Liver (tissue), 8 donors: ENCODE measurements at regions not wholly inside any gene's neighbourhood (a gene's known extent, or its start where the extent isn't known, plus 50 kb on each side); places are given as distances from the start of the nearest gene placed in this dataset.

Experiments
- DNase-seq: peaks from one replicate; pipeline ENCODE4 v3.0.0-alpha.2; 2017; ENCODE audit warnings: low spot score
- H3K27ac ChIP-seq, 2 donors: one replicate each; pipeline ENCODE4 v1.7.0; 2013; ENCODE audit warnings: inconsistent platforms in 2 of 2, low read length in 2 of 2, control low read depth in 1 of 2, low read depth in 1 of 2, mild to moderate bottlenecking in 1 of 2
- H3K27me3 ChIP-seq, 4 donors: one replicate each; pipeline versions ENCODE4 v1.6.1 to v1.7.0; 2013; ENCODE audit warnings: low read length in 3 of 4, inconsistent platforms in 1 of 4, mild to moderate bottlenecking in 1 of 4, moderate library complexity in 1 of 4; ENCODE audit not compliant: control insufficient read depth in 4 of 4, insufficient read depth in 4 of 4
- H3K36me3 ChIP-seq, 4 donors: one replicate each; pipeline versions ENCODE4 v1.6.1 to v1.7.0; 2013; ENCODE audit warnings: low read length in 3 of 4, mild to moderate bottlenecking in 3 of 4, low read depth in 1 of 4, moderate library complexity in 1 of 4; ENCODE audit not compliant: control insufficient read depth in 4 of 4, insufficient read depth in 3 of 4
- H3K4me1 ChIP-seq, 4 donors: one replicate each; pipeline versions ENCODE4 v1.6.1 to v1.7.0; 2013; ENCODE audit warnings: low read length in 3 of 4, mild to moderate bottlenecking in 3 of 4, moderate library complexity in 1 of 4; ENCODE audit not compliant: control insufficient read depth in 4 of 4, insufficient read depth in 4 of 4
- H3K4me3 ChIP-seq, 3 donors: one replicate each; pipeline versions ENCODE4 v1.6.1 to v1.7.0; 2013; ENCODE audit warnings: low read length in 3 of 3, control low read depth in 1 of 3, low read depth in 1 of 3, mild to moderate bottlenecking in 1 of 3
- H3K9ac ChIP-seq, 2 donors: one replicate each; pipeline ENCODE4 v1.7.0; 2013; ENCODE audit warnings: low read length in 2 of 2, mild to moderate bottlenecking in 2 of 2, moderate library complexity in 2 of 2, control low read depth in 1 of 2, low read depth in 1 of 2
- H3K9me3 ChIP-seq, 4 donors: one replicate each; pipeline versions ENCODE4 v1.6.1 to v1.7.0; 2013; ENCODE audit warnings: low read length in 3 of 4; ENCODE audit not compliant: control insufficient read depth in 4 of 4
- ATF3 ChIP-seq: IDR thresholded peaks from 2 replicates; pipeline ENCODE4 v1.6.1; 2016; ENCODE audit warnings: antibody characterized with exemption
- CTCF ChIP-seq: fragments of 150-350 bp; IDR thresholded peaks from 2 replicates; pipeline ENCODE4 v1.5.1; 2017; ENCODE audit warnings: improper control_type of control experiment, low read depth, low read length; ENCODE audit not compliant: missing input control
- EGR1 ChIP-seq, 2 donors: IDR thresholded peaks; 2 replicates each; pipeline ENCODE4 v1.6.1; 2016 to 2018; ENCODE audit warnings: antibody characterized with exemption in 2 of 2, low read depth in 2 of 2
- FOXA1 ChIP-seq: IDR thresholded peaks from 2 replicates; pipeline ENCODE4 v1.6.1; 2016; ENCODE audit warnings: antibody characterized with exemption
- FOXA2 ChIP-seq: IDR thresholded peaks from 2 replicates; pipeline ENCODE4 v1.6.1; 2016; ENCODE audit warnings: antibody characterized with exemption
- GABPA ChIP-seq, 2 donors: IDR thresholded peaks in 1 of 2; conservative IDR thresholded peaks in 1 of 2; 2 replicates each; pipeline ENCODE4 v1.6.1; 2016; ENCODE audit warnings: antibody characterized with exemption in 2 of 2, mild to moderate bottlenecking in 1 of 2, moderate library complexity in 1 of 2
- HNF4A ChIP-seq, 2 donors: conservative IDR thresholded peaks; 2 replicates each; pipeline ENCODE4 v1.6.1; 2016; ENCODE audit warnings: antibody characterized with exemption in 2 of 2, mild to moderate bottlenecking in 2 of 2
- HNF4G ChIP-seq: IDR thresholded peaks from 2 replicates; pipeline ENCODE4 v1.6.1; 2016; ENCODE audit warnings: antibody characterized with exemption
- NR2F2 ChIP-seq: IDR thresholded peaks from 2 replicates; pipeline ENCODE4 v1.6.1; 2016; ENCODE audit warnings: antibody characterized with exemption
- RAD21 ChIP-seq, 2 donors: IDR thresholded peaks; 2 replicates each; pipeline ENCODE4 v1.6.1; 2016; ENCODE audit warnings: antibody characterized with exemption in 2 of 2, mild to moderate bottlenecking in 2 of 2
- REST ChIP-seq: IDR thresholded peaks from 2 replicates; pipeline ENCODE4 v1.6.1; 2016; ENCODE audit warnings: antibody characterized with exemption, mild to moderate bottlenecking
- RXRA ChIP-seq, 2 donors: IDR thresholded peaks; 2 replicates each; pipeline ENCODE4 v1.6.1; 2017 to 2018; ENCODE audit warnings: antibody characterized with exemption in 2 of 2, mild to moderate bottlenecking in 1 of 2
- SP1 ChIP-seq: IDR thresholded peaks from 2 replicates; pipeline ENCODE4 v1.6.1; 2018; ENCODE audit warnings: antibody characterized with exemption, mild to moderate bottlenecking
- YY1 ChIP-seq: IDR thresholded peaks from 2 replicates; pipeline ENCODE4 v1.6.1; 2016; ENCODE audit warnings: antibody characterized with exemption, mild to moderate bottlenecking
- ZBTB33 ChIP-seq: IDR thresholded peaks from 2 replicates; pipeline ENCODE4 v1.6.1; 2016; ENCODE audit warnings: antibody characterized with exemption
- WGBS: extraction: QIAGEN DNeasy Blood & Tissue Kit; methylation state at CpG from one replicate; pipeline ENCODE4 v1.1.7; 2013; 5-methylcytosine and 5-hydroxymethylcytosine counted together
- donor health status: healthy.
- donor health status: healthy.
- donor health status: healthy.
- donor health status: healthy.
- donor health status: healthy.

GRCh38 chr21:22552390-22552789 is 1554.2 kb downstream of the NCAM2 start (continued):
- no peak for TF ChIP-seq REST
- TF ChIP-seq RXRA (IDR thresholded peaks at IDR 0.05): no peak

- WGBS: 50% methylated on average over 6 of the region's 6 CpGs
- Histone ChIP-seq H3K9me3 (no peaks in the 10 kb centered on the region), H3K36me3 (no peaks in the 10 kb centered on the region), H3K27me3 (no peaks in the 10 kb centered on the region), H3K9ac (no peak overlapping the region), H3K27ac (no peak overlapping the region), H3K4me3 (no peak overlapping the region), H3K4me1 (no peaks in the 10 kb centered on the region)
- TF ChIP-seq SP1 (no peak), HNF4A (conservative IDR thresholded peaks at IDR 0.05) (peak in 1 of 2 donors; percentile 14), ZBTB33 (no peak), FOXA2 (no peak), EGR1 (IDR thresholded peaks at IDR 0.05; ENCODE audit: low read depth in 2 of 2) (no peak), RXRA (IDR thresholded peaks at IDR 0.05) (peak in 1 of 2 donors; percentile 33), YY1 (no peak), GABPA (IDR thresholded peaks at IDR 0.05 in 1 of 2, conservative IDR thresholded peaks at IDR 0.05 in 1 of 2) (no peak)
- DNase-seq: no peak
These were observed 1556.6 kb downstream of the NCAM2 start for GRCh38 chr21:22554690-22555316.

- no peak for DNase-seq
- no peak overlapping the region for H3K27ac ChIP-seq
- H3K4me1 ChIP-seq: no peaks in the 10 kb centered on the region
- H3K27me3 ChIP-seq: no peaks in the 10 kb centered on the region
- H3K9me3 ChIP-seq: peaks cover 0 to under 1% (median 0%) of the 10 kb centered on the region in 4 donors
- TF ChIP-seq FOXA2 (no peak), HNF4A (conservative IDR thresholded peaks at IDR 0.05) (peak; percentile 67 to 78)
- H3K4me3 ChIP-seq: no peak overlapping the region
- no peak overlapping the region for H3K9ac ChIP-seq
- no peaks in the 10 kb centered on the region for H3K36me3 ChIP-seq
These were observed 1558.6 kb downstream of the NCAM2 start for GRCh38 chr21:22556829-22557228.

- Histone ChIP-seq H3K4me3 (no peak overlapping the region), H3K4me1 (no peaks in the 10 kb centered on the region), H3K36me3 (no peaks in the 10 kb centered on the region), H3K9ac (no peak overlapping the region), H3K9me3 (peaks cover 0 to 2% (median 0%) of the 10 kb centered on the region in 4 donors), H3K27me3 (no peaks in the 10 kb centered on the region), H3K27ac (no peak overlapping the region)
- DNase-seq: no peak
- 90% methylated on average over 16 of the region's 16 CpGs for WGBS
- no peak for TF ChIP-seq EGR1 (IDR thresholded peaks at IDR 0.05; ENCODE audit: low read depth in 2 of 2)
- no peak for TF ChIP-seq GABPA (IDR thresholded peaks at IDR 0.05 in 1 of 2, conservative IDR thresholded peaks at IDR 0.05 in 1 of 2)
- no peak for TF ChIP-seq FOXA1
- TF ChIP-seq HNF4G: no peak
- no peak for TF ChIP-seq CTCF
- no peak for TF ChIP-seq ATF3
- TF ChIP-seq FOXA2: no peak
- TF ChIP-seq RAD21 (IDR thresholded peaks at IDR 0.05): no peak
- no peak for TF ChIP-seq SP1
- TF ChIP-seq NR2F2: no peak
- TF ChIP-seq ZBTB33: no peak
These were observed 1563.7 kb downstream of the NCAM2 start for GRCh38 chr21:22561946-22562345.
